Sigmoid colon (tissue), 6 donors: ENCODE measurements at regions not wholly inside any gene's neighbourhood (a gene's known extent, or its start where the extent isn't known, plus 50 kb on each side); places are given as distances from the start of the nearest gene placed in this dataset.

ENCODE experiments used
- DNase-seq: peaks from one replicate; pipeline ENCODE4 v3.0.0-alpha.2; 2019
- H3K27ac ChIP-seq, 4 donors: fragments of 200-600 bp; sonication (generic); one replicate each; pipeline ENCODE4 v1.5.1; 2016 to 2019; ENCODE audit warnings: mild to moderate bottlenecking in 1 of 4
- H3K27me3 ChIP-seq, 3 donors: fragments of 200-600 bp; sonication (generic); one replicate each; pipeline ENCODE4 v1.5.1; 2019; ENCODE audit warnings: mild to moderate bottlenecking in 1 of 3
- H3K36me3 ChIP-seq, 4 donors: fragments of 200-600 bp; sonication (generic); one replicate each; pipeline ENCODE4 v1.5.1; 2016 to 2019
- H3K4me1 ChIP-seq, 4 donors: fragments of 200-600 bp; sonication (generic); one replicate each; pipeline ENCODE4 v1.5.1; 2017 to 2019
- H3K4me3 ChIP-seq, 4 donors: fragments of 200-600 bp; sonication (generic); one replicate each; pipeline ENCODE4 v1.5.1; 2017 to 2019; ENCODE audit warnings: mild to moderate bottlenecking in 2 of 4, moderate library complexity in 1 of 4
- H3K9me3 ChIP-seq, 4 donors: fragments of 200-600 bp in 3 of 4; sonication (generic) in 3 of 4; one replicate each; pipeline versions ENCODE4 v1.5.1 to v1.6.1; 2013 to 2019
- EP300 ChIP-seq, 4 donors: sonication (generic); formaldehyde crosslinking; IDR thresholded peaks; one replicate each; pipeline ENCODE4 v1.6.1; 2017; ENCODE audit warnings: antibody characterized with exemption in 4 of 4
- POLR2A ChIP-seq, 2 donors: fragments of 450-650 bp; IDR thresholded peaks; one replicate each; pipeline ENCODE4 v1.6.1; 2016; ENCODE audit warnings: antibody characterized with exemption in 2 of 2, mild to moderate bottlenecking in 2 of 2, moderate library complexity in 2 of 2
- POLR2AphosphoS5 ChIP-seq, 4 donors: sonication (generic); formaldehyde crosslinking; IDR thresholded peaks; one replicate each; pipeline ENCODE4 v1.6.1; 2017; ENCODE audit warnings: antibody characterized with exemption in 4 of 4
- WGBS, 2 donors: extraction: QIAGEN DNeasy Blood & Tissue Kit; methylation state at CpG; one replicate each; pipeline ENCODE4 v1.1.7; 2013; 5-methylcytosine and 5-hydroxymethylcytosine counted together
- intact Hi-C: fragments of 100-400 bp; cut with DNase I; formaldehyde crosslinking; loops from one replicate; pipeline ENCODE4 v1.15.1; 2023
- TF ChIP-seq, protein P1 (sequence below), 4 experiments: fragments of 450-650 bp in 3 of 4; fragments of 200-600 bp in 1 of 4; IDR thresholded peaks; one replicate each; pipeline ENCODE4 v1.5.1; 2016 to 2019; ENCODE audit warnings: antibody characterized with exemption in 4 of 4, mild to moderate bottlenecking in 3 of 4, moderate library complexity in 2 of 4
- donor health status: healthy with polysubstance abuse.
- donor health status: healthy.

DNA sequence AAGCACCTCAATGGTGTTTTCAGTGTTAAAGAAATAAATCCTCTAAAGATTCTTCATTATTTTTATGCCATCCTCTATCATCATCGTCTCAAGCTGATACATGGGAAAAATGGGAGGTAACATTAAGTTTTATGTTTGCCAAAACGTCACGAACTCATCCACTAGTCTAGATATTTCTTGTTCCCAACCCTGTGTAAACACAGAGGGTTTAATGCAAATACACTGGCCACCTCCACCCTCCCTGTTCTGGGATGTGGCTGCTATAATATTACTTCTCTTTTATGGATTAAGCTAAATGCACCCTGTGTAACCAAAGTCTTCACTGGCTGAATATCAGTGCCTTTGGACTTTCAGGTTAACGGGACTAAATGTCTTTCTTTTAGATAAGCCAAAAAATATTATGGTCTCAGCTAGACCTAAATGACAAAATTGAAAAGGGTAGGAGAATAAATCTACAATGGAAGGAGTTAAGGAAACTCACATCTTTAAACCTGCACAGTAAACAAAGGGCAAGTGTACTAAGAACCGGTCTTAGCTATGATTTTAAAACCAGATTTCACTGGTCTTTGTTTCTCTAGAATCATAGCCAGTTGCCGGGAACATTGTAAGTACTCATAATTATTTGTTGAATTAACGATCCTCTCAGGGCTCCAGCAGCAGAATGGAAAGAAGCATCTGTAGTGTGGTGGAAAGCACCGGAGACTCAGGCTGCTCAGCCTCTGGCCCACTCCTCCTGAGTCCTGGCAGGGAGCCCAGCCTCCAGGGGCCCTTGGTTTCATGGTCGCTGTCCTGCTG, 103.5 kb upstream of the NOCT start:
- DNase-seq: no peak
- intact Hi-C loops: loop anchor here (10.0 kb wide), 1 partner anchor 877 kb away; no protein-coding TSS in a partner anchor
- no peak overlapping the region for H3K4me3 ChIP-seq
- TF ChIP-seq POLR2AphosphoS5 (IDR thresholded peaks at IDR 0.05) (no peak), POLR2A (IDR thresholded peaks at IDR 0.05) (no peak)
- H3K27me3 ChIP-seq: no peaks in the 10 kb centered on the region
- 12 to 57% methylated on average over 9 of the region's 9 CpGs for WGBS, 2 donors
- H3K9me3 ChIP-seq: no peaks in the 10 kb centered on the region
- peaks cover 0 to 31% (median 28%) of the 10 kb centered on the region in 4 donors for H3K4me1 ChIP-seq
- peak overlapping the region; percentile 28 to 74 (median 64) for H3K27ac ChIP-seq
- no peaks in the 10 kb centered on the region for H3K36me3 ChIP-seq

DNA sequence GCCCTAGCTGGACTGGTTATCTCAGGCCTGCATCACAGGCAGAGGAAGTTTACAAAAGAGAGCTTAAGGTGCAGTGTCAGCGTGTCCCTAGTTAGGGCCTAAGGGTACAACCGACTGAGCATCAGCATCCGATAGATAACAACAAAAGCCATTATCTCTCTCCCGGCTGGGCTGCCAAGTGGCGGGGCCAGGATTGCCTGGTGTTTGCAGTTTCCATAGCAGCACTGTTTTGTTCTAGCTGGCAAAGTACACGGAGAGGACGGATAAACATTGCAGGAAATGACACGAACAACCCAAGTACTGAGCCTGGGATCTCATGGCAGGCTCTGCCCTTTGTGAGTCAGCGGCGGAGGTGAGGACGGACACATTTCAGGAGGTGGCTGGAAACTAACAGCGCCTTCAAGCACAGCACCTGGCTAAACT, 104.7 kb upstream of the NOCT start:
- DNase-seq: peak; percentile 81
- H3K9me3 ChIP-seq: no peaks in the 10 kb centered on the region
- no peaks in the 10 kb centered on the region for H3K27me3 ChIP-seq
- H3K4me1 ChIP-seq: peaks cover 0 to 31% (median 28%) of the 10 kb centered on the region in 4 donors
- no peak overlapping the region for H3K4me3 ChIP-seq
- 8 to 43% methylated on average over 12 of the region's 12 CpGs for WGBS, 2 donors
- H3K27ac ChIP-seq: peak overlapping the region; percentile 60 to 74 (median 64)
- intact Hi-C loops: loop anchor here (10.0 kb wide), 1 partner anchor 876 kb away; no protein-coding TSS in a partner anchor
- no peaks in the 10 kb centered on the region for H3K36me3 ChIP-seq
- TF ChIP-seq EP300 (IDR thresholded peaks at IDR 0.05) (peak in 3 of 4 donors; percentile 47 to 73 (median 73)), POLR2AphosphoS5 (IDR thresholded peaks at IDR 0.05) (peak in 3 of 4 donors; percentile 54 to 77 (median 62)), POLR2A (IDR thresholded peaks at IDR 0.05) (no peak)
- TF ChIP-seq, protein P1, sequence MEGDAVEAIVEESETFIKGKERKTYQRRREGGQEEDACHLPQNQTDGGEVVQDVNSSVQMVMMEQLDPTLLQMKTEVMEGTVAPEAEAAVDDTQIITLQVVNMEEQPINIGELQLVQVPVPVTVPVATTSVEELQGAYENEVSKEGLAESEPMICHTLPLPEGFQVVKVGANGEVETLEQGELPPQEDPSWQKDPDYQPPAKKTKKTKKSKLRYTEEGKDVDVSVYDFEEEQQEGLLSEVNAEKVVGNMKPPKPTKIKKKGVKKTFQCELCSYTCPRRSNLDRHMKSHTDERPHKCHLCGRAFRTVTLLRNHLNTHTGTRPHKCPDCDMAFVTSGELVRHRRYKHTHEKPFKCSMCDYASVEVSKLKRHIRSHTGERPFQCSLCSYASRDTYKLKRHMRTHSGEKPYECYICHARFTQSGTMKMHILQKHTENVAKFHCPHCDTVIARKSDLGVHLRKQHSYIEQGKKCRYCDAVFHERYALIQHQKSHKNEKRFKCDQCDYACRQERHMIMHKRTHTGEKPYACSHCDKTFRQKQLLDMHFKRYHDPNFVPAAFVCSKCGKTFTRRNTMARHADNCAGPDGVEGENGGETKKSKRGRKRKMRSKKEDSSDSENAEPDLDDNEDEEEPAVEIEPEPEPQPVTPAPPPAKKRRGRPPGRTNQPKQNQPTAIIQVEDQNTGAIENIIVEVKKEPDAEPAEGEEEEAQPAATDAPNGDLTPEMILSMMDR (IDR thresholded peaks at IDR 0.05): no peak

DNA sequence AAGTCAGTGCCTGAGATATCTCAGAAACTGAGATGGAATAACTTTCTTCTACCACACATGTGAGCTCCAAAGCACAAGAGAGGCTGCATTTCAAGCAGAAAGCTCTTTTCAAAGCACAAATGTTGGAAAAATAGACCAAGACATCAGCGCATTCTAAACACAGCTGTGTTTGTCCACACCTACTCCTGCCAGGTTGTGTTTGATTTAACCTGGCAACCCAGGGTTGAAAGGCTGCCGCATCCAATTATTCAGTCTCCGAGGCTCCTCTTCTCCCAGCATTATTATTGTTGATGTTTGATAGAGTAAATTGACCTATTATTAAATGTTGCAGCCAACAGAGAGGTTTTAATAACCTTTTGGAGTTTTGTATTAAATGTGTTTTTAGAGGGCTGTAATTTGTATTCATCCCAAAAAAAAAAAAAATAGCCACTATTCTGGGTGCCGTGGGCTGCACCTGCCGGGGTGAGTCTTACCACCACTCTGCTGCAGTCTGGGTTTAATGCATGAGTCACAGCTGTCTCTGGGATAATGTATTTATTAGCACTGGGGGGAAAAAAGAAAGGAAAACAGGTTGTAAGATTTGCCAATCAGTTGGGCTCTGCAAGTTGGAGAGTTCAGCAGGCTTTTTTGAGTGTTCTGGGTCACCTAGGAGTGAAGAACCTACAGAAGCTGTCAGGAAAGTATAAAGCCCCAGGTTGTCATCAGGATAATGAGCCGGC, 105.2 kb upstream of the NOCT start:
- no peaks in the 10 kb centered on the region for H3K27me3 ChIP-seq
- intact Hi-C loops: loop anchor here (10.0 kb wide), 1 partner anchor 876 kb away; no protein-coding TSS in a partner anchor
- no peaks in the 10 kb centered on the region for H3K9me3 ChIP-seq
- no peak overlapping the region for H3K4me3 ChIP-seq
- no peak for DNase-seq
- peak overlapping the region; percentile 60 to 74 (median 64) for H3K27ac ChIP-seq
- WGBS, 2 donors: 11 to 59% methylated on average over 6 of the region's 6 CpGs
- H3K36me3 ChIP-seq: no peaks in the 10 kb centered on the region
- H3K4me1 ChIP-seq: peaks cover 0 to 31% (median 28%) of the 10 kb centered on the region in 4 donors
- TF ChIP-seq, protein P1 (IDR thresholded peaks at IDR 0.05): no peak
- TF ChIP-seq POLR2AphosphoS5 (IDR thresholded peaks at IDR 0.05): no peak
- no peak for TF ChIP-seq POLR2A (IDR thresholded peaks at IDR 0.05)
- no peak for TF ChIP-seq EP300 (IDR thresholded peaks at IDR 0.05)

DNA sequence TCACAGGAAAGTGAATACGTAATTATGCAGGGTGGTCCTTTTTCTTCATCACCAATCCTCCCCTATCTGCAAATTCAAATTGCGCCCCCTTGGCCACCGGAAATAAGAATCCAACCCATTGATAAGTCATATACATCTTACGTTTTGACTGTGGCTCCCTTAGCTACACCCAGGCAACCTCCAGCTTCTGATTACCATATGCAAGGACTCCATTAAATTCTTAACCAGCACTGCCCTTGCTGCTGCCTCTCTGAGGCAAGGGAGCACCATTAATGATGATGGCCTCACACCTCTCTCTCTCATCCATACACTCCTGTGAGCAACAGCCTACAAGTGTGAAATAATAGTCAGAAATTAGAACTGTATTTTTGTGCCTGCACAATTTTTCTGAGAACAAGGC, 106.0 kb upstream of the NOCT start:
- DNase-seq: no peak
- no peaks in the 10 kb centered on the region for H3K27me3 ChIP-seq
- no peak overlapping the region for H3K4me3 ChIP-seq
- H3K36me3 ChIP-seq: no peaks in the 10 kb centered on the region
- TF ChIP-seq, protein P1 (IDR thresholded peaks at IDR 0.05): no peak
- intact Hi-C loops: no loop called here
- WGBS, 2 donors: 83 to 85% methylated on average over 4 of the region's 4 CpGs
- H3K4me1 ChIP-seq: peaks cover 0 to 31% (median 28%) of the 10 kb centered on the region in 4 donors
- peak overlapping the region in 1 of 4 donors; percentile 68 for H3K27ac ChIP-seq
- no peaks in the 10 kb centered on the region for H3K9me3 ChIP-seq

DNA sequence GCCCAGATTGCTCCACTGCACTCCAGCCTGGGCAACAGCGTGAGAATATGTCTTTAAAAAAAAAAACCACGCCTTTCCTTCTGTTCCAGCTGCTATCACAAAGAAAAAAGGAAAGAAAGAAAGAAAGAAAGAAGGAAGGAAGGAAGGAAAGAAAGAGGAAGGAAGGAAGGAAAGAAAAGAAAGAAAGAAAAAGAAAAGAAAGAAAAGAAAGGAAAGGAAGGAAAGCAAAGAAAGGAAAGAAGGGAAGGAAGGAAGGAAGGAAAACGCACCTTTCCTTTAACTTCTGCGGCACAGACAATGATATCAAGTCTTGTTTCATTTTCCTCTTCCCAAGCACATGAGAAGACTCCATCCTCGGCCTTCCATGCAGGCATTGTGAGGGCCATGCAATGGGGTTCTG, 107.4 kb upstream of the NOCT start:
- WGBS, 2 donors: 91 to 92% methylated on average over 5 of the region's 5 CpGs
- Histone ChIP-seq H3K27me3 (no peaks in the 10 kb centered on the region), H3K4me3 (no peak overlapping the region), H3K9me3 (no peaks in the 10 kb centered on the region), H3K27ac (no peak overlapping the region), H3K36me3 (no peaks in the 10 kb centered on the region), H3K4me1 (peaks cover 0 to 31% (median 28%) of the 10 kb centered on the region in 4 donors)
- no peak for DNase-seq
- intact Hi-C loops: no loop called here
- TF ChIP-seq EP300 (IDR thresholded peaks at IDR 0.05) (no peak), POLR2A (IDR thresholded peaks at IDR 0.05) (no peak), POLR2AphosphoS5 (IDR thresholded peaks at IDR 0.05) (no peak)
- TF ChIP-seq, protein P1 (IDR thresholded peaks at IDR 0.05): no peak
